ENCODE measurements at regions not wholly inside any gene's neighbourhood (a gene's known extent, or its start where the extent isn't known, plus 50 kb on each side); places are given as distances from the start of the nearest gene placed in this dataset.

- TF ChIP-seq POLR2A (IDR thresholded peaks at IDR 0.05), result no peak
- TF ChIP-seq CTCF (IDR thresholded peaks at IDR 0.05), result no peak
Observed at GRCh38 chr2:19120181-19120580, 238.2 kb downstream of the OSR1 start.

All from esophagus squamous epithelium (tissue), 4 donors.